NCI-H146 treated with DMSO at 0.1 percent for 48 hours (cell line): ENCODE measurements at regions not wholly inside any gene's neighbourhood (a gene's known extent, or its start where the extent isn't known, plus 50 kb on each side); places are given as distances from the start of the nearest gene placed in this dataset.

Source experiments
- DNase-seq: peaks from one replicate; lab custom pipeline; 2025; ENCODE audit not compliant: unreplicated experiment; lab: John Stamatoyannopoulos, UW

- DNase-seq, result no peak
Measured at GRCh38 chr15:91517491-91518200, 335.9 kb upstream of the SLCO3A1 start.

GRCh38 chr15:91520850-91521249 is 332.7 kb upstream of the SLCO3A1 start:
- DNase-seq, result no peak

GRCh38 chr15:91521548-91521947 is 332.0 kb upstream of the SLCO3A1 start:
- DNase-seq, result no peak

GRCh38 chr15:91521996-91522395 is 331.5 kb upstream of the SLCO3A1 start:
- no peak for DNase-seq

DNA sequence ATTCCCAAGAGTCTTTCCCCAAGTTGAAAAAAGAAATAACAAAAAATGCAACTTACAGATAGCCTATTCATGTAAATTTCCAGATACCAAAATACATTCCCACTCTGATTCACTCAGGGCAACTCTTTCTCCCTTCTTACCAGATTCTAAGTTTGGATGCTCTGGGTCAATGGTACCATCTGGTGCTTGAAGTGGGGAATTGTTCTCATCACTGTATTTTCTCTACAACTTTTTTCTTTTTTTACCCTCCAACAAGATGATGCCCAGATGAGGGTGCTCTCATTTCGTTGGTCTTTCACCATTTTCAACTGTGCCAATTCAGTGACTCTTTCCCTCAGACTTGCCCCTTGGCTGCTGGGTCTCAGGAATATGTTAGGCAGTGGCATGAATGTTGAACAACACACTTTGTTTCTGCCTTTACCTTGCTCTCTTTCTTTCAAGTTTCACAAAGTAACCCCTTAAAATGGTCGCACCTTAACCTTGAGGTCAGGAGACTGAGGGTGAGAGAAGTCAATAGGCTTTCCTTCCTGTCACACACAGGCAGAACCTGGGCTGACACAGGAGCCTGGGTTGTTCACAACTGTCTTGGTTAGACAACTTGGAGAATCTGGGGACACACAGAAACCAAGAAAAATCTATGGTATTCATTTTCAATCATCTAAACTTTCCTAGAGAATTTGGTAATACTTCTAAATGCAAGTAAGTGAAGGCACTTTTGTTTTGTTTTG is 330.7 kb upstream of the SLCO3A1 start:
- no peak for DNase-seq

DNA sequence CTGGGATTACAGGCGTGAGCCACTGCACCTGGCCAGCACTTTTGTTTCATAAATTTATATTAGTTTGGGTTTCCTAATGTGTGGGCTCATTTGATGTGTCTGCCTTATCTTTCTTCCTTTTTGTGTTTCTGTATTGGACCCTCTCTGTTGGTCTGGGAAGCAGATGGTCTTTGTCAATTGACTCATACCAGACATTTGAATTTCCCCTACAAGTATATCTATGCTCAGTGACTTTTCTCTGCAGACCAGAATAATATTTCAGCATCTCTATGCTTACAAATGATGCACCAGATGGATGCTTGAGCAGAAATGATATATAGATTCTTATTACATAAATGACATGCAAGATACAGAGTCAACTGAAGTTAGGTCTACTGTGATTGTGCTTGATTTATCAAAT is 329.9 kb upstream of the SLCO3A1 start:
- DNase-seq, result no peak

DNA sequence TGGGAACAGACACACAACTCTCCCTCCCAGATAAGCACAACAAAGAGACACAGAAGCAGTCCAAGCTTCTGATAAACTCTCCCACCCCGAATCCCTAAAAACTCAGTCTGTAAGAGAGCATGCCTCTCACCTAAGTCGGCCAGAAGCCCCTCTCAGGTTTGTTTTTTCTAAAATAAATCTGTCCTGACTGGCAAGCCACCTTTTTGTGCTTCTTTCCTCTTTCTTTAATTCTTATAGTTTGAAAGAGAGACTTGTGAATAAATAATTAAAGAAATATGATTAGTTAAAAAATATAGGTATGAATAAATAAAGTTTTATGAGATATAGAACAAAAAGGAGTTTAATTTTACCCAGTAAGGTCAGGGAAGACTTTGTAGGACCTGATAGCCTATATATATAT is 329.0 kb upstream of the SLCO3A1 start:
- DNase-seq, result no peak

DNA sequence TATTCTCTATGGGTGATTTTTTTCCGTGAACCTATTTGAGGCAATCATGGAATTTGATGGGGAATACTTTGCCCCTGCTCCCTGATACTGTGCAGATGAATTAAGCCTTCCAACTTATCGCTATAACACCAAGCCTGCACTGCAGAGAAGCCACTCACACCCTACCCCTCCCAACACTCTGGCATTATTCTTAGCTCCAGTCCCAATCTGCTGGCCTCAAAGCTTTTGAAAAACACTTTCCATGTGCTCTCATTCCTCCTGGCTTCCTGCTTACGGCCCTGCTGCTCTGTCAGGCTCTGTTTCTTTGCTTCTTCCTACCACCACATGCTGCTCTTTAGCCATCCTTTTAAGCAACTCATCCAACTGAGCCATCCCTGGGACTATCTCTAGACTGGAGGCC is 327.8 kb upstream of the SLCO3A1 start:
- no peak for DNase-seq

GRCh38 chr15:91526424-91526823 is 327.1 kb upstream of the SLCO3A1 start:
- no peak for DNase-seq

DNA sequence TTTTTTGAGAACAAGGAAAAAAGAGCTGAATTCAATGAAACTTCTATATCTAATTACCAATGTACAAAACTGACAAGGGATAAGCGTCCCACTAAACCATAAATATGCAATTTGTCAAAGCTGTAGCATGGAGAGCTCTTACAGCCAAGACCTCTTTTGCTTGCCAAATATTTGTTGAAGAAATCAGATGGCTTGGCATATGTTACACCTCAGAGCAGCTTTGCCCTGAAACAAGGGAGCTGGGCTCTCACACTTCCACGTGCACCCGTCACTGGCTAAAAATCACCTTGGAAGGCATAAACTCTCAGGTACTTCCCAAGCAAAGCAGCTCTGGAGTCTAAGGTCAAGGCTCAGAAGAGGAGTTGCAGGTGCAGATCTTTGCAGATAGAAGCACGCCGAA is 324.7 kb upstream of the SLCO3A1 start:
- no peak for DNase-seq

DNA sequence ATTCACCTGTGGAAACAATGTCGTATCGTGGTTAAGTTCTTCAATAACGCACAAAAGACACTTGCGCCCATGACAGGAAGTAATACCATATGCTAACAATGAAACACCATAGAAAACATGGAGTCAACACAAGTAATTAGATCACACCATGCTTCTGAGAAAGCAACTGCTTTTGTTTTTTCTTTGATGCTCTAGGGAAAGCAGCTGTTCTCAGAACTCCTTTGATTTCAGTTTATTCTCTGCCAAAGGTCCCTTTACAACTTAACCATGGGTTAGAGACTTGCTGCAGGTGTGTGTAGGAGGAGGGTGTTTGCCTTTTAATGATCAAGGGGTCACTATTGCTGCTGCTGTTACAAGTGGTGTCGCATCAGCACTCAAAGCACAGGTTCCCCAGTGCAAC is 324.0 kb upstream of the SLCO3A1 start:
- DNase-seq, result no peak

DNA sequence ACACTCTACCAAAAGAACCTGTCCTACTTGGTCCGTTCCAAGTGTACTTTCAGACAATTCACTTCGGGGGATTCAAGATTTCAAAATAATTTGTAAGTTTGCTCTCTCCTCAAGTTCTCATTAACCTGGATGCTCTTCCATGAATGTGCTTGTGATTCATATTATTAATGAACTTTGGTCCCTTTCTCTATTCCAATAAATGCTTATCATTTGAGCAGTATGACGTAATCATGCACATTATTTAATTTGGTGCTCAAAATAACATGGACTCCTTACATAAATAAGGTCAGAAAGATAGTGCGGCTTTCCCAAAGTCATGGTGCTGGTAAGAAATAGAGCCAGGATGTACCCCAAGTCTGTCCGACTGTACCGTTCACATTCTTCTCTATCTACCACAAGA is 323.2 kb upstream of the SLCO3A1 start:
- DNase-seq, result no peak

GRCh38 chr15:91530956-91531582 is 322.4 kb upstream of the SLCO3A1 start:
- no peak for DNase-seq

DNA sequence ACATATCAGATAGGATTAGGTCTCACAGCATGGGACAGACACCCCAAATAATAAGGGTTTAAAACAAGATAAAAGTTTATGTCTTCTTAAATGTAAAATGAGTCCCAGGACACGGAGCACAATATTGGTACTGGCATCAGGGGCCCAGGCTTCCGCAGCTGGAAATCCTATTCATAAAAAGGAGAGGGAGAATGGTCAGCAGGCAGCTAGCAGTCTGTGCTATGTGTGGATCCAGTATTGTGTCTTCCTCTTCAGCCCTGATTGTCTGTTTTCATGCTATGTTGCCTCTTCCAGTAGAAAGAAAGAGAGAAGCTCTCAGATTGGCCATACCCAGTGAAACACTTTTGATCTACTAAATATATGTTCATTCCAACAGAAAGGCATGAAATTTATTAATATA is 319.3 kb upstream of the SLCO3A1 start:
- no peak for DNase-seq

DNA sequence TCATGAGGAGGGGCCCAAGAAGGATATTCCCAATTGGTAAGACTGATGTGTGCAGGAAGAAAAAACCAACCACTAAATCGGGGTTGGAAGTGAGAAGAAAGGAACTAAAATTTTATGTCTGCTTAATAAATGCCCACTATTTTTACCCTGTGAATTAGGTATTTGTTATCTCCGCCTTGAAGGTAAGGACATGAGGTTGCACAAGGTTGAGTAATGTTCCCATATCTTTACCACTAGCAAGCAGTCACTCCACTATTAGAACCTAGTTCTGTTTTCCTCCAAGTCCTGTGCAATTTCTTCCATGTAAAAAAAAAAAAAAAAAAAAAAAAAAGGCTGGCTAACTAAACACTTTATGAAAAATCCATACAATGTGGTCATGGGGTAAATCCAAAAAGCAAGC is 318.5 kb upstream of the SLCO3A1 start:
- no peak for DNase-seq

DNA sequence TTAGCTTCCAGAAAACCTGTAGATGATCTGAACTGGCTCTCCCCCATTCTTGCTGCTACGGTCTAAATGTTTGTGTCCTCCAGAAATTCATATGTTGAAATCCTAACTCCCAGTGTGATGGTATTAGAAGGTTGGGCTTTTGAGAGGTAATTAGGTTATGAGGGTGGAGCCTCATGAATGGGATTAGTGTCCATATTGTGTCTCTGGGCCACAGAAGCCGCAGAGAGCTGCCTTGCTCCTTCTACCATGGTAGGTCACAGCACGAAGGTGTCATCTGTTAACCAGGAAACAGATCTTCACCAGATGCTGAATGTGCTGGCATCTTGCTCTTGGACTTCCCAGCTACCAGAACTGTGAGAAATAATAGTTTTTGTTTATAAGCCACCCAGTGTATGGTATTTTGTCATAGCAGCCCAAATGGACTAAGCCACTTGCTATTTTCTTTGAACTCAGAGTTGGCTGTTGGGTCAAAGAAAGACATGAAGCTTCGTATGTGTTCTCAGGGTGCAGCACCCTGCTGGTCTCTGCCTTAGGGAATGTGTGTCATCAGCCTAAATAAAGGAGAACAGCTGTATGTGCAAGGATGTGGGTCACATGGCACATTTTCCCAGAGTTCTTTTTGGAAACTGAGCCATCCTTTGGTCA is 317.5 kb upstream of the SLCO3A1 start:
- no peak for DNase-seq

- DNase-seq, result peak; percentile 23
Measured at GRCh38 chr15:91537856-91538255, 315.7 kb upstream of the SLCO3A1 start.

DNA sequence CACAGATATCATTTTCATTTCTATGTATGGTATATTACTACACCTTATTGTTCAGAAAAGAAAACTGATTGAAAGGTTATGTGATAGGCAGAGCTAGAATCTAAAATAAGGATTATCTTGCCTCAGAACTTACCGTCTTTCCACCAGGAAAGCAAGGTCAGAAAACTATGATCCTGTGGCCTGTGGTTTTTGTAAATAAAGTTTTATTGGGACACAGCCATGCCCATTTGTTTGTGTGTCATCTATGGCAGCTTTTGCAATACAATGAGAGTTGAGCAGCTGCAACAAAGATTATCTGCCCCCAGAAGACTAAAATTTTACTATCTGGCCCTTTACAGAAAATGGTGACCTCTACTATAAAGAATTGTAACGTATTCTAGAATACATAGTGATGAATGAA is 314.7 kb upstream of the SLCO3A1 start:
- no peak for DNase-seq

DNA sequence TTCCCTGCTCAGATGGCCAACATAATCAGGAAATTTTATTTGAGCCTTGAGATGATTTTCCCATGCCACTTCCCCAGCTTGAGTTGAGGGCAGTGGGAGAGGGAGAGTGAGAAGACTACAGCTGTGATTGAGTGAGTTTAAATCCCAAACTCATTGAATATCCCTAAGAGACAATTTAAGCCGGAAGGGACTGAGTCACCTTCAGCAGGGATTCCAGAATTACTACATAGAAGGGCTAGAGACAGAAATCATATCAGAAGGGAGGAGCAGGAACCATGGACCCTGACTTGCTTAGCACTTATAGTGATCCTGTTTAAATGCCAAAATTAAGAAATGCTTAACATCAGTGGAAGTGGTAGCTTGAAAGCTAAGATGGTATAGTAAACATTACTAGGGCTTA is 312.2 kb upstream of the SLCO3A1 start:
- no peak for DNase-seq

- DNase-seq, result no peak
Measured at GRCh38 chr15:91542226-91542625, 311.3 kb upstream of the SLCO3A1 start.

DNA sequence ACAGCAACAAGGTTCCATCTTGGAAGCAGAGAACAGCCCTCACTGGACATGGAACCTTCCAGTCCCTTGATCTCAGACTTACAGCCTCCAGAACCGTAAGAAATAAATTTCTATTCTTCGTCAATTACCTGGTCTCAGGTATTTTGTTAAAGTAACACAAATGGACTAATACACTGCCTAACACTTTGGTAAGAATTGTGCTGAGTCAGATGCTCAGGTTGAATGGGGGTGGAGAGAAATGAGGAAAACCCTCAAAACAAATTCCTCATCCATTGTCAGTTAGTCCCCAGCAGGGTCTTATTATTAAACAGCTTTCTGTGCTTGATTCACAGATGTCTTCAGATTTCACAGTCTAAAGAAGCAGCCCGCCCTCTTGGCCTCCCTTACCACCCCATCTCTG is 306.2 kb upstream of the SLCO3A1 start:
- no peak for DNase-seq

DNA sequence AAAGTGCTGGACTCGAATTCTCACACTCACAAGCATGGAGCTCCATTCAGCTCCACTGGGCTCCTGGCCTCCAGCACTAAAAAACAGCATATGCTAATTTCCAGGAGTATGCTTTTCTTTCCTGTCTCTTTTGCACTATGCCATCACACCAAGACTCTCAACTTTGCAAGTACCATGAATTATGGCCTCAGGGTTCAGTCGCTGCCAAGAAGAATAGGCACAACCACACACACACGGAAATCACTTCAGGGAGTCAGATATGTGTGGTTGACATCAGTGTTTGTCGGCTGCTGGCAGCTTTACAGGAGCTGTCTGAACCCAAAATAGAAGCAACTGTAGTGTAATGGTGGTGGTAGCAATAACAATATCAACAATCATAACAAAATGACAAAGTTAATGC is 305.0 kb upstream of the SLCO3A1 start:
- no peak for DNase-seq
